NCI-H748 (cell line): ENCODE measurements at regions not wholly inside any gene's neighbourhood (a gene's known extent, or its start where the extent isn't known, plus 50 kb on each side); places are given as distances from the start of the nearest gene placed in this dataset.
"Not testable (repeated sequence)": the region's sequence is repeated elsewhere in the genome, so short reads cannot be mapped to it uniquely, and the experiment has no call there.

Experiments used
- DNase-seq: peaks from one replicate; lab custom pipeline; 2025; ENCODE audit not compliant: unreplicated experiment; lab: John Stamatoyannopoulos, UW

DNA sequence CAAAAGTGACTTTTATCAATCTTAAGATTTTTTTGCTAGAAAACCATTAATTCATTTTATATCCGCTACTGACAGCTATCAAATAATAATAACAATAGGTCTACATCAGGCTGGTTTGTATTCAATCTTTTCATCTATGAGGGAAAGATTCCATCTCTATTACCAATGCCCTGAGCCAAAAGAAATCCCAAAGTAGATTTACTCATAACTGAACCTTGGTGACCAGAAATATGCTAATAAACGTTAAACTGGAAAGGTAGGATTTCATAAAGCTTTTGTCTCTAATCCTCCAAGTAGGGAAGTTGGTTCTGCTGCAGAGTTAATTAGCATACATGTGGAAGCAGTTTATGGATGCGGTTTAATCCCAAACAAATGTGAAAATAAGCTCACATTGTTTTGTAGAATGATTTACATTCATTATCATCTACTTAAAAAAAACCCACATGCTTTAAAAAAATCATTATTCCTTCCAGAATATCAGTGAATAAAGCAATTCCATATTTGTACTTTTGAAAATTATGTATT is 715.5 kb downstream of the CETN3 start:
- DNase-seq: no peak

DNA sequence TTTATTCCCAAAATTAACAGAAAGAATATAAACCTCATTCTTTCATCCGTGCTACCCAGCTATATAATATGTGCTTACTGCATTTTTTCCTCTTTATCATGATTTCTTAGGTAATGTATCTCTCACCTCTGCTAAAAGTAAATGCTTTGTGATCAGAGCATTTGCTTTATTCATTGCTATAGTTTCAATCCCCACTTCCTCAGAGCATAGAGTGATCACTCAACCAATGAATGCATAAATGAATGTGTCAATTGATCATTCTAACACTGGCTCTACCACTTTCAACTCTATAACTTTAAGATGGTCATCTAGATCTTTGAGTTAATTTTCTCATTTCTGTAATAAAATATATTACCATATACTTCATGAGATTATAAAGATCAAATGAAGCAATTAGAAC is 719.2 kb downstream of the CETN3 start:
- no peak for DNase-seq

DNA sequence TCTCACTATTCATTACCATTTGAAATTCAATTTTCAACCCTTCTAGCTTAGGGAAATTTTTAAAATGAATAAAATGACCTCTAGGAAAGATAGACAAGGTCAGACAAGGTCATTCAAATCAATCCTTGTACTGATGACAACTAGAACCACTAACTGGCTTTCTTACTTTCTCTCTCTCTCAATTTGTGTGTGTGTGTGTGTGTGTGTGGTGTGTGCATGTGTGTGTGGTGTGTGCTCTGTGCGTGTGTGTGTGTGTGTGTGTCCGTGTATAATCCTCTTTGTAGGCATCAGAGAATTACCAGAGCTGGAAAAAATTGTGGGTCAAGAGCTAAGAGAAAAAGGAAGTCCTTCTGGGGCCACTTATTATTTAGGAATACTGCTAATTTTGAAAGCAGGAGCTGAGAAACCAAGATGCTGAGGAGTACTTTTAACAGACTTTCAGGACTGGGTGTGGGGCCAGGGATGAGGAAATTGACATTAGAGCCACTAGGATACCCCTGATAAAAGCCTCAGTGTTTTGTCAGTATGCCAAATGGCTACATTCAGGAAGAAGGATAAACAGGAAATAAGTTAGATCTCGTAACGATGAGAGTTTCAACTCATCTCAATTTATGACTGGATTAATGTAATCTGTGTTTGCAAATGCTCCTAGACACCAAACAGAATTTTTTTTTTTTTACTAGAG is 723.3 kb downstream of the CETN3 start:
- DNase-seq: peak; percentile 66

DNA sequence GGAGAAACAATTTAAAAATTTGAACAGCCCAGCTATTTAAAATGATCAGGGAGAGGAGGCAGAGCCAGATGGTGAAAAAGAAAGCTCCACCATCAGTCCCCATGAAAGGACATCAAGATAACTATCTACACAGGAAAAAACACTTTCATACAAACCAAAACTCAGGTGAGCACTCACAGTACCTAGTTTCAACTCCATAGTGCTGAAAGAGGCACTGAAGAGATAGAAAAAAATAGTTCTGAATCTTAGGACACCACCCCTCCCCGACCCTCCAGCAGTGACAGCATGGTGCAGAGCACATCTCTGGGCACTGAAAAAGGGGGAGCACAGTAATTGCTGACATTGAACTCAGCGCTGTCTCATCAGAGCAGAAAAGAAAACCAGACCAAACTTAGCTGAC is 732.9 kb downstream of the CETN3 start:
- no peak for DNase-seq

DNA sequence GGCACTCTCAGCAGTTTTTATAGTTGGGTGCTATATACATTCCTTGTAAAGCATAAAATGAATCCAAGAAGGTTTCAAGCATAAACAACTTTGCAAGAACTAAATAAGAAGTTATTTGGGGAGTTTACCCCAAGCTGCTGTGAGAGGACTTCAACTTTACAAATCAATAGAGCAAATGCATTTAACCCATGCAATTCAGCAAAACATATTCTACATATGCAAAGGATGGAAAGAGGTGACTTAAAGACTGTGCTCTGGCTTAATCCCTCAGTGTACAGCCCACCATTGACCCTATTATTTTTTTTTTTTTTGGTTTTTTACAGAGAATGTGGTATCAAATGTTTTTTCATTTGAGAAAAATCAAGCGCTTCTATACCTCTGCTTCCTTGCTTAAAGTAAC is 736.5 kb downstream of the CETN3 start:
- DNase-seq: no peak

DNA sequence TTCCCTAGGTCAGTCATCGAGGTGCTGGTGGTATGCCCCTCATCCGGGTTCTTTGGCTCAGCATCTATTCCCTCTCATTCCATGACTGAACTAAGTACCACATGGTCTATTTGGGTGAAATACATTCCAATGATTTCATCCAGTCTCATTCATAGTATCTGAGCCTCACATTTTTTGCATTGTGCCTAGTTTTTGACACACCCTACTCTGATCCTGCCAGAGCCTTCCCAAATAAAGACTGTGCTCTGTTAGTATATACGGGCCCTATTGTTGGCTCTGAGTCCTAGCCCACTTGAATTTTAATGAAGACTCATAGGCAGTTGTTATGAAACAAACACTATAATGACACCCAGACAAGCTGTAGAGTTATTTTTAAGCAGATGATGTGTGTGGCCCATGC is 740.7 kb downstream of the CETN3 start:
- no peak for DNase-seq

DNA sequence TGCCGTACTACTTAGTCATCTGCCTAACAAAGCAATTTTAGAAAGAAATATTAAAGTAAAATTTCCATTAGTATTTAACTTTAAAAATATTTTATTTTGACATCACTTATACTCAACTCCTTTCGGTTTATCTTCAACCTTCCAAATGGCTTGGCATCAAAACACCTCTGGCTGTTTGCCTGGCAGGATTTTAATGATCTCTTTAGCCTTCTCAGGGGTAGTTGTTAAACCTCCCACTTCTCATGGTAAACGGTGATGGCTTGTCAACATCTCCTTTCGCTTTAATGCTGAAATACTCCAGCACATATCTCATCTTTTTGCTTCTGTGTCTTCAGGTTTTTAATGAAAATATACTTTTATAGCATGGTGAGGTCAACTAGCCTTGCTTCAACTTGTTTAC is 747.1 kb downstream of the CETN3 start:
- no peak for DNase-seq

DNA sequence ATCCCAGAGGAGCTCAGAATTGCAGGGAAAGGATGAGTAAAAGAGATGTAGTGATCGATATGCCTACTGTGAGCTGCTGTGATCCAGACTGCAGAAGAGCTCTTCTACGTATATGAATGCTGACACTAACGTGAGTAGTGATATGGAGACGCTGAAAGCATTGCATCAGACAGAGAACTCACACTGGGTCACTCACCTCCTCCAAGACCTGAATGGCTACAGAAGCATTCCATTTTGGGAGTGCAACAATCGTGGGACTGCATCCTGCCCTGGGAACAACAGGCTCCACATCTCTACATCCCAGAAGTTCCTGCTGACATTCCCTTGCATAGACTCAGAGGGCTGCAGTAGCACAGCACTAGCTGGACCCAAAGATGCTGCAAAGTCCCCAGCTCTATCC is 755.9 kb upstream of the MEF2C start:
- DNase-seq: no peak

DNA sequence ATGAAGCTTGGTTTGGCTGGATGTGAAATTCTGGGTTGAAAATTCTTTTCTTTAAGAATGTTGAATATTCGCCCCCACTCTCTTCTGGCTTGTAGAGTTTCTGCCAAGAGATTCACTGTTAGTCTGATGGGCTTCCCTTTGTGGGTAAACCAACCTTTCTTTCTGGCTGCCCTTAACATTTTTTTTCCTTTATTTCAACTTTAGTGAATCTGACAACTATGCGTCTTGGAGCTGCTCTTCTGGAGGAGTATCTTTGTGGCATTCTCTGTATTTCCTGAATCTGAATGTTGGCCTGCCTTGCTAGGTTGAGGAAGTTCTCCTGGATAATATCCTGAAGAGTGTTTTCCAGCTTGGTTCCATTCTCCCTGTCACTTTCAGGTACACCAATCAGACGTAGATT is 751.2 kb upstream of the MEF2C start:
- not testable (repeated sequence) for DNase-seq

DNA sequence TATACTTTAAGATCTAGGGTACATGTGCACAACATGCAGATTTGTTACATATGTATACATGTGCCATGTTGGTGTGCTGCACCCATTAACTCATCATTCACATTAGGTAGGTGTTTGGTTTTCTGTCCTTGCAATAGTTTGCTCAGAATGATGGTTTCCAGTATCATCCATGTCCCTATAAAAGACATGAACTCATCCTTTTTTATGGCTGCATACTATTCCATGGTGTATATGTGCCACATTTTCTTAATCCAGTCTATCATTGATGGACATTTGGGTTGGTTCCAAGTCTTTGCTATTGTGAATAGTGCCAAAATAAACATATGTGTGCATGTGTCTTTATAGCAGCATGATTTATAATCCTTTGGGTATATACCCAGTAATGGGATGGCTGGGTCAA is 747.1 kb upstream of the MEF2C start:
- not testable (repeated sequence) for DNase-seq

DNA sequence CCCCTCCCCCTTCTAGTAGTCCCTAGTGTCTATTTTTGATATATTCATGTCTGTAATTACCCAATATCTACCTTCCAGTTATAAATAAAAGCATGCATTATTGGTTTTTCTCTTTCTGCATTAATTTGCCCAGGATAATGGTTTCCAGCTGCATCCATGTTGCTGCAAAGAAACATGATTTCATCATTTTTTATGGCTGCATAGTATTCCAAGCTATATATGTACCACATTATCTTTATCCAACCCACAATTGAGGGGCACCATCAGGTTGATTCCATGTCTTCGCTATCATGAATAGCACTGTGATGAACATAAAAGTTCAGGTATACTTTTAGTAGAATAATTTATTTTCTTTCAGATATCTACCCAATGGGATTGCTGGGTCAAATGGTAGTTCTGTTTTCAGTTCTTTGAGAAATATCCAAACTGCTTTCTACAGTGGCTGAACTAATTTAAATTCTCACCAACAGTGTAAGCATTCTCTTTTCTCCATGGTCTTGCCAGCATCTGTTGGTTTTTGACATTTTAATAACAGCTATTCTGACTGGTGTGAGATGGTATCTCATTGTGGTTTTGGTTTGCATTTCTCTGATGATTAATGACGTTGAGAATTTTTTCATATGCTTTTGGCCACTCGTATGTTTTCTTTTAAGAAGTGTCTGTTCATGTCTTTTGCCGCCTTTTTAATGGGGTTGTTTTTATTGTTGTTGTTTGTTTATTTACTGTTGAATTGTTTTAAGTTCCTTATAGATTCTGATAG is 746.1 kb upstream of the MEF2C start:
- no peak for DNase-seq

DNA sequence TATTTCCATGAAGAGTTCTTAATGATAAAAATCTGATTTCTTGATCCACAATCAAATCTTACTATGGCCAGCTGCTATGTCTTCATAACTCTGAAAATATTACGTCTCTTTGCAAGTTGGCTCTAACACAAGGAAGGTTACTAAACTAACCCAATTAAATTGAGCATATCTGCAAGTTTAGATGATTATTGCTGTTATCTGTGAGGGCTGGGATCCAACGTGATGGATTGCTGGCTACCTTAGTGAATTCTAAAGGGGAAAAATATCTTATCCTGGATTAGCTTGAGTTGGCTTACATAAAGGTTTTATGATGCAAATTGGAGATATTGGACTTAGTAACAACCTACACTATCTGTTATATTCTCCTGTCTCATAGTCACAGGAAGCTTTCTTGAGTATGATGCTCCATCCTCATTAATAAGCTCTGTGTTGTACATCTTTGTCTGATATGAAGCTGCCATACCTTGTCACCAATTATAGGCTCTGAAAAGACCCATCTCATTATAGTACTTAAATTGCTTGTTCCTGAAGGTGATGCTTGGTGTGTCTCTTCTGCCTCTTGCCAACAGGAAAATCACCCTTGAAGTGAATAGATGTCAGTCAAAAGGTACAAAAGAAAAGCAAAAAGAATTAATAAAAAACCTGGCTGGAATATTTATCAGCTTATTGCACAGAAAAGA is 733.0 kb upstream of the MEF2C start:
- DNase-seq: no peak

DNA sequence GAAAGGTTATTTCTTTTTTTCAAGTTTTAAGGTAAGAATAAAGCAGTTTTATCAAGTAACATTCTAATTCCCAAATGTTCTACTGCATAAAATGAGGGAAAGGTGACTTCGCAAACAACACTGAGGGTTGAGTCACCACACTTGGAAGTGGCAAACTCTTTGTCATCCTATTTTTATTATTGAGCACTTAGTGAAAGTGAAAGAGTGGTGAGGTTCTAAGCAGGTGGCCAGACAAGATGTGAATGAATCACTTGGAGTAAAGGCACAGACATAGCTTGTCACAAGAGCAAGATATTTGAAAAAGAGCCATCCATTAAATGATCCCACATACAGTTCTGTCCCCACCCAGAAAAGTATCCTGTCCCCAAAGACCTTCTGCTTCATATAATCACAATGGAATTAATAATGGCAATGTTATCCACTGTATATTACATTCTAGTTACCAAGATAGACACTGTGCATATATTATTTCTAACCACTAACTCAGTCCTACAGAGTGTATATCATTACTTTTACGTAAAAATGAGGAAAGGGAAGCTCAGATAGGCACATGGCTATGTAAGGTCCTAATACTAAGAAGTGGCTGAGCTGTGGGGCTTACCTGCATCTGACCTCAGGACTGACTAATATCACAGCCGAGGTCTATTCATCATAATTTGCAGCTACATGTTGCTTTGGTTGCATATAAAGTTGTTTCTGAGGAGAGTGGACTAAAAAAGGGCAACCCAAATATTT is 730.4 kb upstream of the MEF2C start:
- no peak for DNase-seq

DNA sequence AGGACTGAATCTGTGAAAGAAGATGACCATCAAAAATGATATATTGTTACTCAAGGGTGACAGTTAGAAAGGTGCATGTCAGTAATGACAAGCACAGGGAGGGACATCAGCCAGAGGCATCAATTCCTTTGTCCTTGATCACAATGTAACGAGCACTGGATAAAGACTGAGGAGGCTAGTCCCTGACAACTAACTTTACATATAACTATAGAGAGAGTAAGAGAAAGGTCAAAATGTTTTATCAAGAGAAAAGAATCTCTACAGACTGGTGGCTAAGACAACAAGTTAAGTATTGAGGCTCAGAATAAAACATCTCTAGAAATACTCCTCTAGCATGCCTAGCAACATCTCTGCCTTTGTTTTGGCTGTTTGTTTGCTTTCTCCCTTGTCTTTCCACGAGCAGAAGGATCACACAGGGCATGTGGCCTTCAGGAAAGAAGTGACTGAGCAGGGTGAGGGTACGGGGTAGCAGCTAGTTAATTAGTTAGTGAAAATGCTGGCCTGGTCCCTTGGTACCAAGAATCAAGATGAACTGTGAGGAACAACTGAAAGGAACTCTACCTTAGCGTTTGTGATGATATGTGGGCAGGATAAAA is 724.1 kb upstream of the MEF2C start:
- DNase-seq: peak; percentile 24

DNA sequence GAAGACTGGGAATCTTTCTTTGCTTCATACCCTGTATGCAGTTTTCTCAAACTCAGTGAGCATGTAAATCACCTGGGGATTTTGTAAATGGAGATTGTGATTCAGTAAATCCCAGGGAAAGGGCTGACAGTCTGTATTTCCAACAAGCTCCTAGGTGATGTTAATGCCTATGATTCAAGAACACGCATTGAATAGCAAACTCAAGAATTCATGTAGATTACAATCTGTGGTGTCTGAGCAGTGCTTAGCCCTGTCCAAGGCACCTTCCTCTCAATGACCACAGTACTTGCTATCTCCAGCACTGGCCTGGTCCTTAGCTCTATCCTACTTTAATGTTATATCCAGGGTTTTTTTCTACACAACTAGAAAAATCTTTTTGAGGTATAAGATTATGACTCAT is 721.4 kb upstream of the MEF2C start:
- no peak for DNase-seq

DNA sequence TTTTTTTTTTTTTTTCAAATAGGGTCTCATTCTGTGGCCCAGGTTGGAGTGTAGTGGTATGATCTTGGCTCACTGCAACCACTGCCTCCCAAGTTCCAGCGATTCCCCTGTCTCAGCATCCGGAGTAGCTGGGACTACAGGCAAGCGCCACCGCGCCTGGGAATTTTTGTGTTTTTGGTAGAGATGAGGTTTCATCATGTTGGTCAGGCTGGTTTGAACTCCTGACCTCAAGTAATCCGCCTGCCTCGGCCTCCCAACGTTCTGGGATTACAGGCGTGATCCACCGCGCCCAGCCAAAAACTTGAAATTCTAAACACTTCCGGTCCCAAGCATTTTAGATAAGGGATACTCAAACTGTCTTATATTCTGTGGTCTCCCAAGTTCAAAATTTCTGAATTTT is 718.9 kb upstream of the MEF2C start:
- DNase-seq: no peak

DNA sequence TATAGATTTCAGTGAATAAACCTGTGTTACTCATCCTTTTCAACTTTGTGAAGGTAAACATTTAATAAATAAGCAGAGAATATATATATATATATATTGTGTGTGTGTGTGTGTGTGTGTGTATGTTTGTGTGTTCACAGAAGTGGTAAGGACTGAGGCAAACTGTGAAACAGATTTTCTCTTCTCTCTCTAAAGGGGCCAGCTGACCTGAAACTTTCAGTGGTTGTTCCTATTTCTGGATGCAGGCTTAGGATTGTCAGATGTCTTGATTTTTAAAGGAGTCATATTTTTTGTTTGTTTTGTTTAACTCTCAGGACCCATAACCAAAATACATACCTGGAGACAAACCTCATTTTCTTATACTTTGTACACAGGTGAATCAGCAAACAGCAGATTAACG is 714.9 kb upstream of the MEF2C start:
- DNase-seq: no peak

DNA sequence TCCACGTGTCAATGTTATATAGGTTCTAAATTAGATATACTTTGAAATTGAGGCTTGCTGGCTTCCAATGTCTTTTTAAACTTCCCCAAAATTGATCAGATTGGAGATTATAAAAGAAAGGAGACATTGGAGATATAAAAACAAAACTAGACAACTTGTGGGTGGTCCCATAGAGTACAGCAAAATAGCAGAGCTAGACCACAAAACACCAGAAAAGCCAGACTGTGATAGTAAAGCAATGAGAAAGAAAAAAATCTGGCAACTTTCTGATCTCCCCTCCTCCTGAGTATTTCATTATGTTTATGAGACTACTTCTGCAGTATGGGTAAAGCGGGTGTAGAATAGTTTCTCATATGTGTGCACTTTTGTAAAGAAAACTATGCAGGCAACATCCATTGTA is 713.8 kb upstream of the MEF2C start:
- no peak for DNase-seq

DNA sequence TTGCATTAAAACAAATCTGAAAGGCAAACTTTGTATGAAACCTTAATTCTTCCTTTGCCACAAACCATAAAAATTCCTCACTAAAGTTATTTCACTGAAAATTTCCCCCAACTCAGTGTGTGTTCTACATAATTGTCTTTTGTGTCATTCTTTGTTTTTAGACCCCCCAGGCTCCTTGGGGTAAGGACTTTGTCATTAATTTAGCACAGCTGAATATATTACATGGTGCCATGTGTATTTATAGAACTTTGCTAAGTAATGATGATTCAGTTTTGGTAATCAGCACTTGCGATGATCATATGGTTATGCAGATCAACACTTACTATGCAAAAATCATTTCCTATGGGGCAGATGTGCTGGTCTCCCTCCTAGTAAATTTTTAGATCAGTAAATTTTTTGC is 712.1 kb upstream of the MEF2C start:
- DNase-seq: no peak

DNA sequence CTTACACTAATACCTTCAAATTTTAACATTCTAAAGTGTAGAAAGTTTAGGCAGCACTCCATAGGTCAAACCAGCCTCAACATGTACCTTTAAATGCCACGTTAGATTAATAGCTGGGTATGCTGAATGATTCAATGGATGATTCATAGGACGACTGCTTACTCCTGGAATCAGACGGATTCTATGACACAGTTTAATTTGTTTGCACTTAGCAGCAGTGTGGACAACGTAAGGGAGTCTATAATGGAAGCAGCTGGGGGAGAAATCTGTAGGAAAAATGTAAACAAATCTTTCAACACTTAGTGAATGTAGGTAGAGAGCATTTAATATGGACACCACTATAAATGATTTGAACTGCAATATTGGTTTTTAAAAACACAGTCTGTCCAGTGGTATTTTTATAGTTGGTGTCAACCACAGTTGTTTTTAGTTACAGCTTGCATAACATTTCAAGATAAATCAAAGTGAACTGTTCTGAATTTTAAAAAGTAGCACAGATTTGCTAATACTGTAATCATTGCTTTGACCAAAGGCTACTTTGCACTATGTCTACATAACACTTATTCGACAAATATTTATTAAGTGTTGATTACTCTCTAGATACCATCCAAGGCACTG is 701.5 kb upstream of the MEF2C start:
- peak; percentile 89 for DNase-seq

DNA sequence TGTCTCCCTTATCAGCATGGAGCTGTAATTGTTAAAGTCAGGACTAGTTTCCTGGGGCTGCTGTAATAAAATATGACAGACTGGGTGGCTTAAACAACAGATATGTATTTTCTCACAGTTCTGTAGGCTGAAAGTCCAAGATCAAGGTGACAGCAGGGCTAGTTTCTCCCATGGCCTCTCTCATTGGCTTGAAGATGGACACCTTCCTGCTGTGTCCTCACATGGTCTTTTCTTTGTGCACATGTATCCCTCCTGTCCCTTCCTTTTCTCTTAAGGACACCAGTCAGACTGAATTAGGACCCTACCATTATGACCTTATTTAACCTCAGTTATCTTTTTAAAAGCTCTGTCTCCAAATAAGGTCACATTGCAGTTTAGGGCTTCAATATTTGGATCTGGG is 700.5 kb upstream of the MEF2C start:
- no peak for DNase-seq
